Stimulated activated CD8-positive, alpha-beta memory T cell treated with anti-CD3 and anti-CD28 coated beads, Interleukin-12 subunit alpha, Interleukin-12 subunit beta, amount 100 ng/mL, for 1 hour (primary cell): ENCODE measurements at regions not wholly inside any gene's neighbourhood (a gene's known extent, or its start where the extent isn't known, plus 50 kb on each side); places are given as distances from the start of the nearest gene placed in this dataset.
"Not testable (repeated sequence)": the region's sequence is repeated elsewhere in the genome, so short reads cannot be mapped to it uniquely, and the experiment has no call there.

ENCODE experiments used
- DNase-seq: peaks from one replicate; pipeline ENCODE4 v3.0.0-alpha.2; 2020; ENCODE audit warnings: low read depth

- DNase-seq, result no peak
These were observed 63.8 kb upstream of the ENPP6 start for GRCh38 chr4:184281231-184282139.

GRCh38 chr4:184280591-184281071, 63.0 kb upstream of the ENPP6 start:
- DNase-seq, result no peak

GRCh38 chr4:184280137-184280536, 62.5 kb upstream of the ENPP6 start:
- DNase-seq, result no peak

- no peak for DNase-seq
These were observed 61.9 kb upstream of the ENPP6 start for GRCh38 chr4:184279496-184280061.

GRCh38 chr4:184277769-184278168, 60.1 kb upstream of the ENPP6 start:
- DNase-seq, result not testable (repeated sequence)

- DNase-seq, result not testable (repeated sequence)
These were observed 59.3 kb upstream of the ENPP6 start for GRCh38 chr4:184277010-184277409.

- DNase-seq, result not testable (repeated sequence)
These were observed 58.7 kb upstream of the ENPP6 start for GRCh38 chr4:184276346-184276745.

GRCh38 chr4:184275766-184276165, 58.1 kb upstream of the ENPP6 start:
- no peak for DNase-seq

- DNase-seq, result no peak
These were observed 56.7 kb upstream of the ENPP6 start for GRCh38 chr4:184274286-184274951.

- no peak for DNase-seq
These were observed 55.8 kb upstream of the ENPP6 start for GRCh38 chr4:184273166-184274147.

- DNase-seq, result no peak
These were observed 53.2 kb upstream of the ENPP6 start for GRCh38 chr4:184270808-184271413.

GRCh38 chr4:184269879-184270430, 52.3 kb upstream of the ENPP6 start:
- no peak for DNase-seq

- no peak for DNase-seq
These were observed 51.0 kb upstream of the ENPP6 start for GRCh38 chr4:184268584-184269160.

- peak; percentile 32 for DNase-seq
These were observed 50.3 kb upstream of the ENPP6 start for GRCh38 chr4:184267673-184268583.
